PC-9 (cell line): ENCODE measurements at regions not wholly inside any gene's neighbourhood (a gene's known extent, or its start where the extent isn't known, plus 50 kb on each side); places are given as distances from the start of the nearest gene placed in this dataset.

Experiments
- EZH2 ChIP-seq: fragments of 200-600 bp; sonication (generic); IDR thresholded peaks from 2 replicates; pipeline ENCODE4 v1.8.0; 2017; ENCODE audit warnings: antibody characterized with exemption, low read depth
- TF ChIP-seq, protein P1 (sequence below): fragments of 200-600 bp; sonication (generic); conservative IDR thresholded peaks from 2 replicates; pipeline ENCODE4 v1.6.1; 2017; ENCODE audit warnings: mixed run types, antibody characterized with exemption, mild to moderate bottlenecking, moderate library complexity

DNA sequence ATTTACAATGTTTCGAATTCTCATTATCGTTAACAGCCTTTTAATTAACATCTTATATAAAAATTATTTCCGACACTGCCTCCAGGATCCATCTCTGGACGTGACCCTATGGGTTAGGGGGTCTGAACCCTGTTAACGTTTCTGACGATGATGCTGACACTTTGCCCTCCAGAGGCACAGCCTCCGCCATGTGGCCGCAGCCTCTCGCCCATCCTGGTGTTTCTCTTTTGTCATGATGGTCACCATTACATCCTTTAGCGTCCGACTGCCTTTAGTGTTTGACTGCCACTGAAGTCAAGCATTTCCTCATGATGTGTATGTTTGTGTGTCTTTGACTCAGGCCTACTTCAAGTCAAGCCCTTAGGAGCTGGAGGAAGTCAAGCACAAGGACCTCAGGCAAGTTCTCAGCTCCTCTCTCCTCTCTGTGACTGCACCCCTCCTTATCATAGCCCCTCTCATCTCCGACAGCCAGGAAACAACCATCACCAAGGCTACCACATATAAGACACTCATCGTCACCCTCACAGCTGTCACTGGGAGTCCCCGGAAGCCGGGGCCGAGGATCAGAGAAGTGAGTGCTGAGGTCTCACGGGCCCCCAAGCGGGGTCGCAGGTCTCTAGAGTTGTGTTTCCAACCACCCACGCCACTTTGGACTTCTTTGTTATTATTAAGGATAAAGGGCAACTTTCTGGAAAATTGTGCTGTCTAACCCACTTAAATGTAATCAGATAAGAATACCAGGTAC lies 96.1 kb upstream of the PPP2R2D start:
- TF ChIP-seq, protein P1, sequence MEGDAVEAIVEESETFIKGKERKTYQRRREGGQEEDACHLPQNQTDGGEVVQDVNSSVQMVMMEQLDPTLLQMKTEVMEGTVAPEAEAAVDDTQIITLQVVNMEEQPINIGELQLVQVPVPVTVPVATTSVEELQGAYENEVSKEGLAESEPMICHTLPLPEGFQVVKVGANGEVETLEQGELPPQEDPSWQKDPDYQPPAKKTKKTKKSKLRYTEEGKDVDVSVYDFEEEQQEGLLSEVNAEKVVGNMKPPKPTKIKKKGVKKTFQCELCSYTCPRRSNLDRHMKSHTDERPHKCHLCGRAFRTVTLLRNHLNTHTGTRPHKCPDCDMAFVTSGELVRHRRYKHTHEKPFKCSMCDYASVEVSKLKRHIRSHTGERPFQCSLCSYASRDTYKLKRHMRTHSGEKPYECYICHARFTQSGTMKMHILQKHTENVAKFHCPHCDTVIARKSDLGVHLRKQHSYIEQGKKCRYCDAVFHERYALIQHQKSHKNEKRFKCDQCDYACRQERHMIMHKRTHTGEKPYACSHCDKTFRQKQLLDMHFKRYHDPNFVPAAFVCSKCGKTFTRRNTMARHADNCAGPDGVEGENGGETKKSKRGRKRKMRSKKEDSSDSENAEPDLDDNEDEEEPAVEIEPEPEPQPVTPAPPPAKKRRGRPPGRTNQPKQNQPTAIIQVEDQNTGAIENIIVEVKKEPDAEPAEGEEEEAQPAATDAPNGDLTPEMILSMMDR, result no peak
- no peak for TF ChIP-seq EZH2
